Skin of body (tissue), 1 donor: ENCODE measurements at regions not wholly inside any gene's neighbourhood (a gene's known extent, or its start where the extent isn't known, plus 50 kb on each side); places are given as distances from the start of the nearest gene placed in this dataset.

Source experiments
- DNase-seq: peaks from one replicate; lab custom pipeline; 2025; lab: John Stamatoyannopoulos, UW

DNA sequence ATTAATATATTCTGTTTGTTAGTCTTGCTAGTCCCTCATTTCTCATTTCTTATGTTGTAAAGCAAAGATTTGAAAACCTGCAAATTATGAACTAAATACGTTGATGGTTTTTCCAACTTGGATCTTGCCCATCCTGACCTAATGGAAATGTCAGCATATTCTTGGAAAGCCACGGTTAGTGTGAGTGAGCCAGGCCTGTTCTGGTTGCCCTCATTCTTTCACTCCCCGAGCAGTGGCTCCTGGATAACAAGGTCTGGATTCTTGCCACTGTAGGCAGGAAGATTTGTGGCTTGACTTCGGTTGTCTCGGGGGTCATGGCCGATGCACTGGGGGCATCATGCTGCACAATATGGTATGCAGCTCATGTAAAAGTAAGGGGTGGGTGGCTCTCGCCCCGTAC lies 359.1 kb downstream of the MEIS1 start:
- no peak for DNase-seq

GRCh38 chr2:66794551-66794950 lies 359.6 kb downstream of the MEIS1 start:
- DNase-seq: no peak

GRCh38 chr2:66802877-66803276 lies 368.0 kb downstream of the MEIS1 start:
- DNase-seq: no peak

DNA sequence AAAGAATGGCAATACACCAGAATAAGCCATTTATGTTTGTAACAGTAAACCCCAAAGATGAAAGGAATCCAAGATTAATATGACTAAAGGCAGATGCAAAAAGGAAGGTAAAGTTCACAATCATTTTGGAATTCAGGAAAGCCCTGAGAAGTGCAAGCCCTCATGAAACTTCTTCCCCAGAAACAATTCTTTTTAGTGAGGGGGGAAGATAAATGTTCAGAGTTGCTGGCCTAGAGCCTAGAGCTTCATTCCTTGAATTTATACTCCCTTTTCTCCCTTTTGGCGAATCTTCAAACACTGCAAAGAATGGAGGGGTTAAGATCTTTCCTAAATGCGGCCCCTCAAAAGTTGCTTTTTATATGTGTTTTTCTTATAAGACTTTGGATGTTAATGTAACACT lies 368.8 kb downstream of the MEIS1 start:
- DNase-seq: no peak

GRCh38 chr2:66805016-66805865 lies 370.3 kb downstream of the MEIS1 start:
- no peak for DNase-seq

DNA sequence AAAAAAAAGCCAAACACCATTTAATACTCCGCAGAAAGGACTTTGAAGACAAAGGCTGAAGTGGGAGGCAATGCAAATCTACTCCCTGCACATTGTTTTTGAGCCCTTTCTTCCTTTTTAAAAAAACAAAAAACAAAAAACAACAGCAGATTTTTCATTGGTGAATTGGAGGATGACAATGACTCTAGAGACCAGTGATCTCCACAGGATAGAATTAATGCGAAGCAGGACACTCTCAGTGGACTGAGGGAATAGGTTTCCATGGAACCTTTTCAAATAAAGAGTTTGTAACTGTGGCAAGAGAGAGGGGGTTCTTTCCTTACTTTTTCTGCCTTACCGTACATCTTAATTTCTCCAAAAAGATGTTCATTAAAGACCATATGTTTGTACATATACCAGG lies 371.0 kb downstream of the MEIS1 start:
- DNase-seq: no peak

GRCh38 chr2:66813525-66813924 lies 378.6 kb downstream of the MEIS1 start:
- DNase-seq: no peak

DNA sequence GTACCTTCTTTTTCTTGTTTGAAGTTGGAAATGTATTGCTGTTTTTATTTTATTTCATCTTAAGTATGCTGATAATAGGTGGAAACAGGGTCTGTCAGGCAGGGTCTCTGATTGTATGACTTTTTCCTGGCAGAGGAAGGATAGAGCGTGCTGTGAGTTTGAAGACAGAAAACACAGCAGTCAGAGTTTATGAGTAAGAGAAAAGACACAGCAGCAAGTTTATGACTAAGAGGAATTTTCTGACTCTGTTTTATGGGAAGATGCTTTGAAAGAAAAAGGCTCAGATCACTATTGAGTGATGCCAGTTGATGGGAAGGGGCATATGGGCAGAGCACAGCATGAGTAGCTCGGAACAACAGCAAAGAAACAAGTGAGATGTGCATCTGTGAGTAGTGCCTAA lies 379.1 kb downstream of the MEIS1 start:
- no peak for DNase-seq

- DNase-seq: no peak
Measured at GRCh38 chr2:66814916-66815315, 380.0 kb downstream of the MEIS1 start.

DNA sequence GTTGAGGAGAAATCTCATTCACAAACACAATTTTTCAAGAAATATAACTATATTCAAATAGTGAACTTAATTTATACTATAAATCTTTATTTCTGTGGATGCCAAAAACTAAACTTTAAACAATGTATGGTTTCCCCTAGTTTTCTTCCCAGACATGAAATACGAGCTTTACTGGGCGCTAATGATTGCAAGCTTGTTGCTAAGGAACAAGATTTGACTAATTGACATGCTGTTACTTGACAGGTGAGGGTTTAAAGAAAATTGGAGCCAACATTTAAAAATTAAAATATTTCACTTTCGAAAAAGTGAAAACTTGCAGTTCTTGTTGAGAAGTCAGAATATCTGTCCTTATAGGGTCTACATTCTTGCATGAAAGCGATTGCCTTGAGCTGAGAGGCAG lies 381.0 kb downstream of the MEIS1 start:
- no peak for DNase-seq

DNA sequence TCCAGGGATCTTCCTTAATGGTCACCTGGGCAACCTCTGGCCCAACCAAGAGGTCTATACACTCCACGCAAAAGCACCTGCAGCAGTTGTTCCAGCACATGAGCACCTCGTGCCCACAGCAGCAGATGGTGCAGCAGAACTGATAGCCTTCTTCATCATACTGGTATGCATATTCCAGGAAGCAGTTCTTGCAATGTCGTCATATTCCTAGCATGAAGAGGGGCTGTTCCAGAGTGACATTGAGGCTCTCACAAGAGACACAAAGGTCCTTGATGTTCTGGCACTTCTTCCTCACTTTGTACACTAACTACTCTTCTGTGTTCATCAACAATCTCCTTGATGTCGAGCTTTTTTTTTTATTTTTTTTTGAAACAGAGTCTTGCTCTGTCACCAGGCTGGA lies 386.2 kb downstream of the MEIS1 start:
- no peak for DNase-seq

DNA sequence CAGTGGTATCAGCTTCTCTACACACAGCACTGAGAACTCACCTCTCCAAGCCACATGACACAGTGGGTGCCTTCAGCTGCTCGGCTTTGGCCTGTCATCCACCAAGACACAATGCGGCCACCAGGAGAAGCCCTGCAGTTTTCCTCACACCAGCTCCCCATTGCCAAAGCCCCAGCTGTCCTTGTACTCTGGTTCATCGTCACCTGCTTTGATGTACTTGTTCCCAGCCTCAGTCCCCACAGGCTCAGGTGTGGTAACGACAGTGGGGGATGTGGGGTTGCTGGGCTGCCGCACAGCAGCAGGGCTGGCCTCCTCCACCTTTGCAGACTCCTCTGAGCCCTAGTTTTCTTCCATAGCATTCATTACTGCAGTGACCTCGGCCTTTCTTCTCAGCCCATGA lies 387.3 kb downstream of the MEIS1 start:
- no peak for DNase-seq

DNA sequence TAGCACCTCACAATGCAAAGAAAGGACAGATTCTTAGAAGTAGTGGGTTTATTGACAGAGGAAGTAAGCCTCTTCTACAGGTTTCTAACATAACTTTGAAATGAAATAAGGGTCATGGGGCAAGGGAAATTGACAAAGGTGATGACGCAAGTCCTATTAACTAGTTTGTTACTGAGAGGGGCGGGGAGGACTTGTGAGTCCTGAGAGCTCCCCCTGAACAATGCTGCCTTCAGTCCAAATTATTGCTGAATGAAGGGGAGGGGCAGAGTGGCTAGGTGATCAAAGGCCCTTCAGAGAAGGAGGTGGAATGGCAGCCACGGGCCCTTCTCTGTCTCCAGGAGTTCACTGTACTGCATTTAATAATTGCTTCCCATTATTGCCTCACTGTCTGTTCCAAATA lies 390.0 kb downstream of the MEIS1 start:
- DNase-seq: no peak

GRCh38 chr2:66827851-66828250 lies 392.9 kb downstream of the MEIS1 start:
- no peak for DNase-seq

- DNase-seq: no peak
Measured at GRCh38 chr2:66828876-66829275, 394.0 kb downstream of the MEIS1 start.

DNA sequence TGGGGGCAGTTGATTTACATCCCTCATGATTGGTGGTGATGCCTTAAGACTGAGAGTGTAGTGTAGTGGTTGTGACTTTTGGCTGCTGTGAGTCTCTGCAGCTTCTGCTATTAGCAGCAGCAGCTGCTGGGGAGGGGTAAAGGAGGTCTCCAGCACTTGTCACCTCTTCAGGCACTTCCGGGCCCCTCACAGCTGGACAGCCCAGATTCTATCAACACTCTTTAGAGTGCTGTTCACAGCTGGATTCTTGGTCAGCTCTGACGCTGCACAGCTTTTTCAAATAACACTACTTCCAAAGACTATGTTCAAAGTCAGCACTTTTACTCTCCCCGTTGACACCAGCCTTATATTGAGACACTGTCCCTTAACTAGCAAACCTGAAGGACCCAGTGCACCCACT lies 396.0 kb downstream of the MEIS1 start:
- no peak for DNase-seq

- no peak for DNase-seq
Measured at GRCh38 chr2:66832646-66833435, 397.9 kb downstream of the MEIS1 start.

DNA sequence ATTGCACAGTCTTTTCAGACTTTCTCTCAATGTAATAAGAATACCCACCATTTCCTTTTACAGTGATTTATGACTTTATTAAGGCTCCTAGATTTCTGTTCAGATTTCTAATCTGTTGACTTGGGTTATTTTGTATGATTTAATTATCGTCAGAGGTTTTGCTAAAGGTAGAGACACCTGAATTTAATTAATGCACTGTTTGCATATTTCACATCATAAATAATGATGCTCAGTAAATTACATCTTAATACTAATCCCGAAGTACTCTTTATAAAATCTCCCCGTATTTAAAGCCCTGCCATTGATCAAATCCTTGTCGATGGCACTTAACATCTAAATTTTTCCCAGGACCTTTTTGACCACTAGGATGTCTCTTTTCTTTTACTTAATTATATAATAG lies 399.9 kb downstream of the MEIS1 start:
- no peak for DNase-seq

DNA sequence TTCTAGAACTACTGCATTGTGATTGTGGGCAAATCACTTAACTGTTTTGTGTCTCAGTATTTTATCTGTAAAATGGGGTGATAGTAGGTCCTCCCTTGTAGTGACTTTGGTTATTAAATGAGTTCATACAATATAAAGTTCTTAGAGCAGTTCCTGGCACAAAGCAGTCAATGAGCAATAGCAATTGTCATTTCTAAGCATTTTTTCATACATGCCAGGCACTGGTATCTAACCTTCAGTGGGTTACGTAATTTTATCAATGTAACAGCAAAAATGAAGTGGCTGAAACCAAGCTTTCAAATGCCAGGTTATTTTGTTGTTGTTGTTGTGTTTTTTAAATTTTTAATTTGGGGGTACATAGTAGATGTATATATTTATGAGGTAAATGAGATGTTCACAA lies 401.9 kb downstream of the MEIS1 start:
- no peak for DNase-seq

DNA sequence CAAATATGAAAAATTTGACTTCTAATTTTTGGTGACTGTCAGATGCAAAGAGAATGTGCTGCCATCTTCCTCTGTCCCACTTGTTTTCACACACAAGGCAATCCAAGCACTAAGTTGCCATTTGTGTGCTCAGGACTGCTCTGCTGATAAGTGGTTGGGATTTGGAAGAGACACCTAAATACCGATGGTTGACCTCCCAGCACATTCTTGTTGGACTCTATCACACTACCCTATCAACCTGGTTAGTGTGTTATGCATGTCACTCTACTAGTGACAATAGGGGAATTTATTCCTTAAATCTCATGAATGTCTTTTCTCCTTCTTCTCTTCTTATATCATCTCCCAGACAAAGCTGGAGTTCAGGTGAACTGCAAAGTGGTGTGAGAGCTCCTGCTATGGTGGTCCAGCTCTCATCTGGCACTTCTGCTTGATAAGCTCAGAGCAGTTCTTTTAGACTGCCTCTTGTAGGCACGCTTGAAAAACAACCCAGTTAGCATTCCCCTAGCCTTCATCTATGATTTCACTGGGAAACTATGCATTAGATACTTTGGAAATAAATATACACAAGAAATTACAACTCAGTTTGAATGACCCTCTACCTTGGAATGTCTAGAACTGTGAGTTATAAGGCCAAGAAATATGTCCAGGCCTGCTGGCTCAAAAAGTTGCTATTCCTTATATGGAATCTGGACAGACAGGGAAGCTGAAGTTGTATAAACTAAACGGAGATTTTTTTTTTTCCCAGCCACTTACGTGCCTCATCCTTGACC lies 404.8 kb downstream of the MEIS1 start:
- DNase-seq: peak; percentile 34

DNA sequence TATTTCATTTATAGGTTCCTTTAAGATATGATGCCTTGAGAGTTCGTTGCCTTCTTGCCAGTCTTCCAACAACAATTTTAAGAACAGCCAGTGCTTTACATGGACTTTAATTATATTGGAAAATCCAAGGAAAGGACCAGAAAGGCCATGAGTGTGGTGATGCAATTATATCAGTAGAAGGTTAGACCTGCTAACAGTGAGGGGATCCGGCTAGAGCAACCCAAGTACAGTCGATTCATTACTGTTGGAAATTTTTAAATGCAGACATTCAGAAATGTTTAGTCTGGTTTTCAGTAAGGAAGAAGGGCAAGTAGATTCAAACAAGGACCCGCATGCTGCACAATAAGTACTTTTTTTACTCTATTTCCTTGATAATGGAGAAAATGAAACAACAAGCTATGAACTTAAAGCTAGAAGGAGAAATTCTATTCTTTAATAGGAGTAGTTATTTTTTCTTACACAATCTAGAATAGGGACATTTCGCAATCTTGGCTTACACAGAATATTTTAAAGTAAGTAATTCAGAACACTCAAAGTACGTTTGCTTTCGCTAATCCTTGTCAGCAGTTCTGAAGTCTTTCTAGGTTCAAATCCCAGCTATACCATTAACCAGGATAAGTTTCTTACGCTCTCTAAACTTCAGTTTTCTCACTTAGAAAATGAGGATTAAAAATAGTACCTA lies 405.5 kb downstream of the MEIS1 start:
- no peak for DNase-seq

DNA sequence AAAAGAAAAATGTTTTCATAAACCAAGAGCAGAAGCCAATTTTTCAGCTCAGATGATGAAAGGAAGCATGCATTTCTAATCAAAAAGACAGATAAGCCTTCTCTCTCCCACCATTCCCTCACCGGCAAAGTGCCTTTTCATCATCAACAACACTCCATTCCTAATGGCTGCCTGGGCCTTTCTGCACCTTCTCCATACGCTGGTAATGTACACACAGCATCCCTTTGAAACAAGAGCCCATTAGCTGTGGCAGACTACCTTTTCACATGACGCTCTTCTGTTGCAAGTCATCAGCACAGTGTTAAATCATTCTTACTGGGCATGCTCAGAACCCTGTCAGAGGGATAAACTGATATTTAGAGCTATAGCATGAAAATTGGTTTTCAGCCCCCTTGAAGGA lies 408.9 kb downstream of the MEIS1 start:
- DNase-seq: no peak
